ENCODE measurements at regions not wholly inside any gene's neighbourhood (a gene's known extent, or its start where the extent isn't known, plus 50 kb on each side); places are given as distances from the start of the nearest gene placed in this dataset.

- H2BK15ac ChIP-seq (ENCODE audit: low read depth, low read length): no peak overlapping the region
- no peaks in the 10 kb centered on the region for H3K9me3 ChIP-seq (ENCODE audit: control insufficient read depth, low read depth, low read length)
- no peaks in the 10 kb centered on the region for H4K20me1 ChIP-seq (ENCODE audit: control insufficient read depth, insufficient read depth, insufficient read length)
- peaks cover 6% of the 10 kb centered on the region; the same call in 1 of the 2 replicates for H3K4me1 ChIP-seq (ENCODE audit: insufficient read depth, low read length)
- no peak overlapping the region for H4K8ac ChIP-seq (replicated peaks; ENCODE audit: insufficient read length, low read depth, low read length)
- Mint-ChIP-seq H3K27ac (peak overlapping the region; percentile 66 to 89 (median 80); a peak in 6 of 7 replicates), H3K36me3 (ENCODE audit: insufficient read depth in 1 of 3, low read depth in 3 of 3) (peaks cover 0 to 6% (median 0%) of the 10 kb centered on the region in 3 experiments; a peak in 1 of 7 replicates), H3K4me1 (peaks cover 54 to 59% of the 10 kb centered on the region in 2 experiments), H3K27me3 (ENCODE audit: low read depth) (peaks cover 4% of the 10 kb centered on the region), H3K4me3 (no peak overlapping the region; a peak in 2 of 5 replicates), H3K9me3 (peaks cover 0 to 3% of the 10 kb centered on the region in 2 experiments; a peak in 2 of 5 replicates)
- H3K27me3 ChIP-seq (ENCODE audit: insufficient read depth, low read length): no peaks in the 10 kb centered on the region
- H4K5ac ChIP-seq (ENCODE audit: insufficient read length, low read depth, low read length): no peak overlapping the region
- TF ChIP-seq CTCF (conservative IDR thresholded peaks at IDR 0.05): no peak
- no peak overlapping the region for H3T11ph ChIP-seq (ENCODE audit: low read length)
- no peak overlapping the region for H2BK12ac ChIP-seq (ENCODE audit: insufficient read length, low read depth, low read length)
- no CpG with 5 or more reads among the region's 10 CpGs for whole genome bisulfite sequencing (ENCODE audit: extremely low coverage, insufficient read length, low lambda C conversion rate)
- H3K23ac ChIP-seq (ENCODE audit: insufficient read length, low read depth, low read length): no peak overlapping the region
- no peaks in the 10 kb centered on the region for H3K23me2 ChIP-seq (ENCODE audit: insufficient read length, low read depth, low read length, poor library complexity, severe bottlenecking)
- H4K91ac ChIP-seq (ENCODE audit: insufficient read length, low read depth, low read length): no peak overlapping the region
- DNase-seq: peak; percentile 55
- H2BK120ac ChIP-seq (ENCODE audit: low read depth, low read length, poor library complexity, severe bottlenecking): no peak overlapping the region
- H3K9ac ChIP-seq (ENCODE audit: extremely low read depth, insufficient read length, low read length): no peak overlapping the region
- no peaks in the 10 kb centered on the region for H3K79me1 ChIP-seq (ENCODE audit: insufficient read depth, low read depth, low read length, poor library complexity, severe bottlenecking)
- no peaks in the 10 kb centered on the region for H3K79me2 ChIP-seq (ENCODE audit: insufficient read depth, low read length)
- no peak overlapping the region for H3K18ac ChIP-seq (ENCODE audit: insufficient read length, low read depth, low read length)
- no peak overlapping the region for H3K56ac ChIP-seq (ENCODE audit: insufficient read length, low read depth, low read length)
- no peak overlapping the region for H3K27ac ChIP-seq (ENCODE audit: insufficient read length, low read depth, low read length)
- H3K4me2 ChIP-seq (ENCODE audit: insufficient read depth, insufficient read length, low read length): no peak overlapping the region
- H2AFZ ChIP-seq (ENCODE audit: low read length): no peak overlapping the region
- H3K14ac ChIP-seq (ENCODE audit: insufficient read depth, low read length): no peak overlapping the region
- H2AK5ac ChIP-seq (ENCODE audit: insufficient read length, low read length): no peak overlapping the region
- H2BK5ac ChIP-seq (ENCODE audit: insufficient read length, low read length): no peak overlapping the region
- H2BK20ac ChIP-seq (ENCODE audit: low read depth, low read length, poor library complexity, severe bottlenecking): no peak overlapping the region
- no peak overlapping the region for H3K4ac ChIP-seq (ENCODE audit: low read depth, low read length)
Measured at GRCh38 chr10:131760416-131761166, 140.2 kb upstream of the PPP2R2D start.
